KMS-11 (cell line): ENCODE measurements at regions not wholly inside any gene's neighbourhood (a gene's known extent, or its start where the extent isn't known, plus 50 kb on each side); places are given as distances from the start of the nearest gene placed in this dataset.

ENCODE experiments used
- H2AFZ ChIP-seq: fragments of 200-600 bp; sonication (generic); 2 replicates; pipeline ENCODE4 v1.6.1; 2016; ENCODE audit warnings: antibody characterized with exemption, mixed run types, low read depth
- H3K27ac ChIP-seq: fragments of 200-600 bp; sonication (generic); 2 replicates; pipeline ENCODE4 v1.6.1; 2016; ENCODE audit warnings: mild to moderate bottlenecking, mixed run types
- H3K27me3 ChIP-seq: fragments of 200-600 bp; sonication (generic); 2 replicates; pipeline ENCODE4 v1.6.1; 2017; ENCODE audit warnings: mild to moderate bottlenecking, low read depth, mixed run types, moderate library complexity; ENCODE audit not compliant: insufficient read depth
- H3K36me3 ChIP-seq: fragments of 200-600 bp; sonication (generic); 2 replicates; pipeline ENCODE4 v1.6.1; 2017; ENCODE audit warnings: mild to moderate bottlenecking, mixed run types; ENCODE audit not compliant: insufficient read depth
- H3K4me1 ChIP-seq: fragments of 200-600 bp; sonication (generic); 2 replicates; pipeline ENCODE4 v1.6.1; 2016; ENCODE audit warnings: mild to moderate bottlenecking, low read depth, mixed run types; ENCODE audit not compliant: poor library complexity, severe bottlenecking
- H3K4me2 ChIP-seq: fragments of 200-600 bp; sonication (generic); 2 replicates; pipeline ENCODE4 v1.7.0; 2016; ENCODE audit warnings: mild to moderate bottlenecking, mixed run types
- H3K4me3 ChIP-seq: fragments of 200-600 bp; sonication (generic); IDR thresholded peaks from 2 replicates; pipeline ENCODE4 v1.6.1; 2017; ENCODE audit warnings: low read depth, low read length, mixed read lengths; ENCODE audit not compliant: insufficient read depth
- H3K79me2 ChIP-seq: fragments of 200-600 bp; sonication (generic); 2 replicates; pipeline ENCODE4 v1.6.1; 2016; ENCODE audit warnings: low read depth, mixed run types; ENCODE audit not compliant: insufficient read depth
- H3K9ac ChIP-seq: fragments of 200-600 bp; sonication (generic); 2 replicates; pipeline ENCODE4 v1.6.1; 2016; ENCODE audit warnings: mild to moderate bottlenecking, mixed run types
- H4K20me1 ChIP-seq: fragments of 200-600 bp; sonication (generic); 2 replicates; pipeline ENCODE4 v1.6.1; 2016; ENCODE audit warnings: mild to moderate bottlenecking, mixed run types; ENCODE audit not compliant: insufficient read depth
- TF ChIP-seq, protein P1 (sequence below): fragments of 200-600 bp; sonication (generic); conservative IDR thresholded peaks from 2 replicates; pipeline ENCODE4 v1.6.1; 2017; ENCODE audit warnings: low read depth, mild to moderate bottlenecking, antibody characterized with exemption, low read length, moderate library complexity, mixed read lengths

DNA sequence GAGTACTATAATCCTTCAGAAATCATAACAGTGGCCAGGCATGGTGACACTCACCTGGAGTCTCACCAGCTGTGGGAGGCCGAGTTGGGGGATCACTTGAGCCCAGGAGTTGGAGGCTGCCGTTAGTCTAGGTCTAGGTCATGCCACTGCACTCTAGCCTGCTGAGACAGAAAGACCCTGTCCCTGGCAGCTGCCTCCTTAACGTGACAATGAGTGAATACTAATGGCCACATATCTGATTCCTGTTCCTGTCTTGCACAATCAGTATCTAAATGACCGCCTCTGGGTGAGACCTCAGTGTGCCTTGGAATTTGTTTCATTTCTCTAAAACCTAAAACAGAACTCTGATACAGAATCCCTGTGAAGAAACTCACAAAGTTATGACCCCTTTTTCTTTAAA lies 131.0 kb upstream of the DAB2 start:
- H2AFZ ChIP-seq, result no peak overlapping the region
- no peaks in the 10 kb centered on the region for H3K27me3 ChIP-seq
- H3K27ac ChIP-seq, result no peak overlapping the region
- no peak overlapping the region for H3K4me2 ChIP-seq
- no peaks in the 10 kb centered on the region for H3K79me2 ChIP-seq
- H3K4me1 ChIP-seq, result no peaks in the 10 kb centered on the region
- H4K20me1 ChIP-seq, result no peaks in the 10 kb centered on the region
- TF ChIP-seq, protein P1, sequence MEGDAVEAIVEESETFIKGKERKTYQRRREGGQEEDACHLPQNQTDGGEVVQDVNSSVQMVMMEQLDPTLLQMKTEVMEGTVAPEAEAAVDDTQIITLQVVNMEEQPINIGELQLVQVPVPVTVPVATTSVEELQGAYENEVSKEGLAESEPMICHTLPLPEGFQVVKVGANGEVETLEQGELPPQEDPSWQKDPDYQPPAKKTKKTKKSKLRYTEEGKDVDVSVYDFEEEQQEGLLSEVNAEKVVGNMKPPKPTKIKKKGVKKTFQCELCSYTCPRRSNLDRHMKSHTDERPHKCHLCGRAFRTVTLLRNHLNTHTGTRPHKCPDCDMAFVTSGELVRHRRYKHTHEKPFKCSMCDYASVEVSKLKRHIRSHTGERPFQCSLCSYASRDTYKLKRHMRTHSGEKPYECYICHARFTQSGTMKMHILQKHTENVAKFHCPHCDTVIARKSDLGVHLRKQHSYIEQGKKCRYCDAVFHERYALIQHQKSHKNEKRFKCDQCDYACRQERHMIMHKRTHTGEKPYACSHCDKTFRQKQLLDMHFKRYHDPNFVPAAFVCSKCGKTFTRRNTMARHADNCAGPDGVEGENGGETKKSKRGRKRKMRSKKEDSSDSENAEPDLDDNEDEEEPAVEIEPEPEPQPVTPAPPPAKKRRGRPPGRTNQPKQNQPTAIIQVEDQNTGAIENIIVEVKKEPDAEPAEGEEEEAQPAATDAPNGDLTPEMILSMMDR, result no peak
- no peak overlapping the region for H3K9ac ChIP-seq
- H3K4me3 ChIP-seq, result no peak overlapping the region
- no peaks in the 10 kb centered on the region for H3K36me3 ChIP-seq

- H3K4me2 ChIP-seq, result peak overlapping the region; percentile 23
- H3K9ac ChIP-seq, result no peak overlapping the region
- H4K20me1 ChIP-seq, result no peaks in the 10 kb centered on the region
- no peak overlapping the region for H3K27ac ChIP-seq
- H2AFZ ChIP-seq, result peak overlapping the region; percentile 3; the same call in 1 of the 2 replicates
- no peaks in the 10 kb centered on the region for H3K36me3 ChIP-seq
- H3K4me3 ChIP-seq, result no peak overlapping the region
- no peaks in the 10 kb centered on the region for H3K27me3 ChIP-seq
- peaks cover 4% of the 10 kb centered on the region for H3K4me1 ChIP-seq
- no peaks in the 10 kb centered on the region for H3K79me2 ChIP-seq
- TF ChIP-seq, protein P1, result peak; percentile 75
Observed at GRCh38 chr5:39547553-39548154, 122.9 kb upstream of the DAB2 start.

DNA sequence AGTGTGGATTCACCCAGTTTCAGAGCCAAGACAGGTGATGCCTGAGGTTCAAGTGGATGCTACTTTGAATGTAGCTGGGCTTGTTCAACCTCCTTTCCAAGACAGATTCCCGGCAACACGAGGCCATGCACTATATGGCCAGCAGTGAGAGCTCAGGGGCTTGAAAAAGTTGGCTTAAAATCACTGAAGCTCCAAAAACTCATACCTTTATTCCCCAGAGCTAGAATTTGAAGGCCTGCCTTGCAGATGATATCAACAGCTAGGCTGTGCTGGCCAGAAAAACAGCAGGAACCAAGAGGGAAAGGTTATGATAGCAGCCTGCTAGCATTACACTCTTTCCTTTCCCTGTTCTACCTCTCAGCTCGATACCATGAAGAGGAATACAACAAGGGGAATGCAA lies 120.2 kb upstream of the DAB2 start:
- no peak overlapping the region for H3K4me3 ChIP-seq
- no peaks in the 10 kb centered on the region for H3K27me3 ChIP-seq
- no peaks in the 10 kb centered on the region for H3K79me2 ChIP-seq
- H3K4me1 ChIP-seq, result peaks cover 4% of the 10 kb centered on the region
- H3K27ac ChIP-seq, result no peak overlapping the region
- H3K9ac ChIP-seq, result no peak overlapping the region
- no peak overlapping the region for H2AFZ ChIP-seq
- no peaks in the 10 kb centered on the region for H3K36me3 ChIP-seq
- H3K4me2 ChIP-seq, result no peak overlapping the region
- TF ChIP-seq, protein P1, result no peak
- no peaks in the 10 kb centered on the region for H4K20me1 ChIP-seq

- H2AFZ ChIP-seq, result no peak overlapping the region
- no peak overlapping the region for H3K9ac ChIP-seq
- H3K4me1 ChIP-seq, result peaks cover 4% of the 10 kb centered on the region
- H3K36me3 ChIP-seq, result no peaks in the 10 kb centered on the region
- H3K27ac ChIP-seq, result no peak overlapping the region
- no peak overlapping the region for H3K4me2 ChIP-seq
- H3K79me2 ChIP-seq, result no peaks in the 10 kb centered on the region
- H4K20me1 ChIP-seq, result no peaks in the 10 kb centered on the region
- TF ChIP-seq, protein P1, result no peak
- no peak overlapping the region for H3K4me3 ChIP-seq
- H3K27me3 ChIP-seq, result no peaks in the 10 kb centered on the region
Observed at GRCh38 chr5:39543335-39543734, 118.6 kb upstream of the DAB2 start.
